ENCODE measurements at regions not wholly inside any gene's neighbourhood (a gene's known extent, or its start where the extent isn't known, plus 50 kb on each side); places are given as distances from the start of the nearest gene placed in this dataset.

DNA sequence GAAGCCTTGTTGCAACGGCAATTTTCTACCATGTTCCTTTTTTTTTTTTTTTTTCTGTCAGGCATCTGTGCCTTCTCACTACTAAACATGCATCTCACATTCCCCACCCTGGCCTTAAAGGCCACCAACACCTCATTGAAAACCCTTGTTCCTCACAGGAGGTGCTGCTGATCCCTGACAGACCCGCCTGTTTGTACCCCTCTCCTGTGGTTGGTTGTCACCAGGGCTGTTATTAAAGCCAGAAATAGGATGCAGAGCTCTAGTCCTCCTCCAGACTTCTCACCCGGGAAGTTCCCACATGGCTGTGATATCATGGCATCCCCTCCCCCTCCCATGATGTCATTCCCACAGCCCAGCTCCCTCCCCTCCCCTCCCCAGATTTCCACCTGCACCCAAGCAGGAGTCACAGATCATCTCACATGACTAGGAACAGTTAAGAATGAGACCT lies 302.8 kb upstream of the NCAM1 start:
- TF ChIP-seq, protein P1, sequence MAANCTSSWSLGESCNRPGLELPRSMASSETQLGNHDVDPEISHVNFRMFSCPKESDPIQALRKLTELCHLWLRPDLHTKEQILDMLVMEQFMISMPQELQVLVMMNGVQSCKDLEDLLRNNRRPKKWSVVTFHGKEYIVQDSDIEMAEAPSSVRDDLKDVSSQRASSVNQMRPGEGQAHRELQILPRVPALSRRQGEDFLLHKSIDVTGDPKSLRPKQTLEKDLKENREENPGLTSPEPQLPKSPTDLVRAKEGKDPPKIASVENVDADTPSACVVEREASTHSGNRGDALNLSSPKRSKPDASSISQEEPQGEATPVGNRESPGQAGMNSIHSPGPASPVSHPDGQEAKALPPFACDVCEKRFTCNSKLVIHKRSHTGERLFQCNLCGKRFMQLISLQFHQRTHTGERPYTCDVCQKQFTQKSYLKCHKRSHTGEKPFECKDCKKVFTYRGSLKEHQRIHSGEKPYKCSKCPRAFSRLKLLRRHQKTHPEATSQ (CRISPR knock-in tag; IDR thresholded peaks at IDR 0.05; ENCODE audit: borderline replicate concordance), result no peak
- TF ChIP-seq ARID3A (IDR thresholded peaks at IDR 0.05; ENCODE audit: low read depth, low read length) (no peak), SMC3 (IDR thresholded peaks at IDR 0.05; ENCODE audit: low read length) (no peak)
- TF ChIP-seq, protein P2, sequence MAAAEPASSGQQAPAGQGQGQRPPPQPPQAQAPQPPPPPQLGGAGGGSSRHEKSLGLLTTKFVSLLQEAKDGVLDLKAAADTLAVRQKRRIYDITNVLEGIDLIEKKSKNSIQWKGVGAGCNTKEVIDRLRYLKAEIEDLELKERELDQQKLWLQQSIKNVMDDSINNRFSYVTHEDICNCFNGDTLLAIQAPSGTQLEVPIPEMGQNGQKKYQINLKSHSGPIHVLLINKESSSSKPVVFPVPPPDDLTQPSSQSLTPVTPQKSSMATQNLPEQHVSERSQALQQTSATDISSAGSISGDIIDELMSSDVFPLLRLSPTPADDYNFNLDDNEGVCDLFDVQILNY (CRISPR knock-in tag; conservative IDR thresholded peaks at IDR 0.05), result no peak

Data from HepG2 (cell line).